ENCODE measurements at regions not wholly inside any gene's neighbourhood (a gene's known extent, or its start where the extent isn't known, plus 50 kb on each side); places are given as distances from the start of the nearest gene placed in this dataset.

- FAIRE-seq (no peak), DNase-seq (ENCODE audit: insufficient read length, low spot score) (no peak)
Observed at GRCh38 chr4:175427751-175428150, 384.3 kb downstream of the GPM6A start.

- DNase-seq (ENCODE audit: insufficient read length, low spot score) (no peak), FAIRE-seq (no peak)
Observed at GRCh38 chr4:175431694-175432093, 380.4 kb downstream of the GPM6A start.

- no peak for FAIRE-seq
- DNase-seq (ENCODE audit: insufficient read length, low spot score): no peak
Observed at GRCh38 chr4:175435381-175435783, 376.7 kb downstream of the GPM6A start.

- FAIRE-seq (no peak), DNase-seq (ENCODE audit: insufficient read length, low spot score) (no peak)
Observed at GRCh38 chr4:175436196-175436595, 375.9 kb downstream of the GPM6A start.

GRCh38 chr4:175440786-175441185 lies 371.3 kb downstream of the GPM6A start:
- DNase-seq (ENCODE audit: insufficient read length, low spot score): no peak
- no peak for FAIRE-seq

GRCh38 chr4:175441256-175441655 lies 370.8 kb downstream of the GPM6A start:
- no peak for FAIRE-seq
- no peak for DNase-seq (ENCODE audit: insufficient read length, low spot score)

GRCh38 chr4:175443547-175443946 lies 368.5 kb downstream of the GPM6A start:
- DNase-seq (ENCODE audit: insufficient read length, low spot score): no peak
- FAIRE-seq: no peak

GRCh38 chr4:175444512-175444911 lies 367.6 kb downstream of the GPM6A start:
- FAIRE-seq (no peak), DNase-seq (ENCODE audit: insufficient read length, low spot score) (no peak)

GRCh38 chr4:175447016-175447415 lies 365.0 kb downstream of the GPM6A start:
- no peak for FAIRE-seq

GRCh38 chr4:175450446-175450845 lies 361.6 kb downstream of the GPM6A start:
- DNase-seq (ENCODE audit: insufficient read length, low spot score) (no peak), FAIRE-seq (no peak)

More at GRCh38 chr4:175447016-175447415, 365.0 kb downstream of the GPM6A start:
- DNase-seq (ENCODE audit: insufficient read length, low spot score): no peak

GRCh38 chr4:175451238-175451965 lies 360.7 kb downstream of the GPM6A start:
- no peak for FAIRE-seq

GRCh38 chr4:175453456-175453855 lies 358.6 kb downstream of the GPM6A start:
- DNase-seq (ENCODE audit: insufficient read length, low spot score): no peak
- no peak for FAIRE-seq

More at GRCh38 chr4:175451238-175451965, 360.7 kb downstream of the GPM6A start:
- DNase-seq (ENCODE audit: insufficient read length, low spot score): no peak

GRCh38 chr4:175456131-175456530 lies 355.9 kb downstream of the GPM6A start:
- DNase-seq (ENCODE audit: insufficient read length, low spot score) (no peak), FAIRE-seq (no peak)

GRCh38 chr4:175457956-175458355 lies 354.1 kb downstream of the GPM6A start:
- DNase-seq (ENCODE audit: insufficient read length, low spot score): no peak
- FAIRE-seq: no peak

- no peak for FAIRE-seq
- no peak for DNase-seq (ENCODE audit: insufficient read length, low spot score)
Observed at GRCh38 chr4:175459571-175459970, 352.5 kb downstream of the GPM6A start.

GRCh38 chr4:175460414-175460813 lies 351.6 kb downstream of the GPM6A start:
- FAIRE-seq (no peak), DNase-seq (ENCODE audit: insufficient read length, low spot score) (no peak)

GRCh38 chr4:175469514-175469913 lies 342.6 kb downstream of the GPM6A start:
- FAIRE-seq (no peak), DNase-seq (ENCODE audit: insufficient read length, low spot score) (no peak)

- no peak for DNase-seq (ENCODE audit: insufficient read length, low spot score)
Observed at GRCh38 chr4:175470131-175470530, 341.9 kb downstream of the GPM6A start.

GRCh38 chr4:175480404-175480803 lies 331.7 kb downstream of the GPM6A start:
- DNase-seq (ENCODE audit: insufficient read length, low spot score) (no peak), FAIRE-seq (no peak)

More at GRCh38 chr4:175470131-175470530, 341.9 kb downstream of the GPM6A start:
- FAIRE-seq: no peak

- FAIRE-seq (no peak), DNase-seq (ENCODE audit: insufficient read length, low spot score) (no peak)
Observed at GRCh38 chr4:175499735-175500352, 312.2 kb downstream of the GPM6A start.

GRCh38 chr4:175504318-175504717 lies 307.7 kb downstream of the GPM6A start:
- FAIRE-seq (no peak), DNase-seq (ENCODE audit: insufficient read length, low spot score) (no peak)

GRCh38 chr4:175509320-175509719 lies 302.7 kb downstream of the GPM6A start:
- DNase-seq (ENCODE audit: insufficient read length, low spot score) (no peak), FAIRE-seq (no peak)

Measured in GM19239 (cell line).